Endothelial cell of umbilical vein (primary cell): ENCODE measurements at regions not wholly inside any gene's neighbourhood (a gene's known extent, or its start where the extent isn't known, plus 50 kb on each side); places are given as distances from the start of the nearest gene placed in this dataset.

Experiments
- BruUV-seq: library from RNA; stranded (reverse); fragments of 400-500 nt; replicated peaks from 2 replicates; lab custom pipeline; 2021; lab: Mats Ljungman, UMichigan
- CTCF ChIA-PET: fragments of 300-600, 350-600 bp; sonication (Branson Sonifier 250); formaldehyde crosslinking; loops from one replicate; lab custom pipeline; 2021; ENCODE audit warnings: antibody characterized with exemption, inconsistent platforms; lab: Charles Lee
- POLR2A ChIA-PET: fragments of 300-600, 350-600 bp; sonication (Branson Sonifier 250); formaldehyde crosslinking; loops from one replicate; lab custom pipeline; 2021; ENCODE audit warnings: antibody characterized with exemption, inconsistent platforms; lab: Charles Lee
- DNase-seq: peaks from one replicate; pipeline ENCODE4 v3.0.0-alpha.2; 2011; ENCODE audit warnings: low read depth, low spot score
- FAIRE-seq: peaks from 2 replicates; lab custom pipeline; 2011; peaks lifted over from hg19 to GRCh38; lab: Jason Lieb, UNC
- H2AFZ ChIP-seq: 2 replicates; pipeline ENCODE4 v1.6.0; 2012; ENCODE audit warnings: low read depth, low read length, control low read depth, inconsistent platforms
- H3K27ac ChIP-seq: 2 replicates; pipeline ENCODE4 v1.5.1; 2011; ENCODE audit warnings: low read depth, mild to moderate bottlenecking, control low read depth, low read length, moderate library complexity; ENCODE audit not compliant: insufficient read depth
- H3K27me3 ChIP-seq, 2 experiments: 2 replicates each; pipeline versions ENCODE4 v1.6.0 to v1.6.1; 2011; ENCODE audit warnings: low read length in 2 of 2, mixed read lengths in 1 of 2; ENCODE audit not compliant: control insufficient read depth in 2 of 2, insufficient read depth in 2 of 2
- H3K36me3 ChIP-seq, 2 experiments: 2 replicates in 1 of 2; 3 replicates in 1 of 2; pipeline ENCODE4 v1.5.1; 2011; ENCODE audit warnings: low read length in 2 of 2, mild to moderate bottlenecking in 1 of 2, moderate library complexity in 1 of 2; ENCODE audit not compliant: control insufficient read depth in 2 of 2, insufficient read depth in 2 of 2; ENCODE audit errors: extremely low read depth in 1 of 2
- H3K4me1 ChIP-seq: 3 replicates; pipeline ENCODE4 v1.5.1; 2011; ENCODE audit warnings: mild to moderate bottlenecking, low read length; ENCODE audit not compliant: control insufficient read depth, insufficient read depth; ENCODE audit errors: extremely low read depth
- H3K4me2 ChIP-seq: 2 replicates; pipeline ENCODE4 v1.6.1; 2011; ENCODE audit warnings: low read length, control low read depth, mixed read lengths; ENCODE audit not compliant: insufficient read depth
- H3K4me3 ChIP-seq, 3 experiments: fragments of 200-600 bp in 1 of 3; sonication (generic), shearing (Covaris generic) in 1 of 3; replicated peaks in 1 of 3; 2 replicates each; pipeline ENCODE4 v1.5.1; 2011 to 2016; ENCODE audit warnings: control low read depth in 3 of 3, low read length in 3 of 3, mild to moderate bottlenecking in 2 of 3, inconsistent platforms in 1 of 3, low read depth in 1 of 3, moderate library complexity in 1 of 3; ENCODE audit not compliant: insufficient read depth in 1 of 3
- H3K79me2 ChIP-seq: 2 replicates; pipeline ENCODE4 v1.6.0; 2012; ENCODE audit warnings: low read length, inconsistent platforms; ENCODE audit not compliant: control insufficient read depth, insufficient read depth
- H3K9ac ChIP-seq: replicated peaks from 2 replicates; pipeline ENCODE3; 2011; ENCODE audit warnings: low read length, control low read depth; ENCODE audit not compliant: insufficient read depth; ENCODE audit errors: extremely low read depth
- H3K9me1 ChIP-seq: replicated peaks from 3 replicates; pipeline ENCODE4 v1.6.0; 2011; ENCODE audit warnings: mild to moderate bottlenecking, low read length; ENCODE audit not compliant: control insufficient read depth, insufficient read depth; ENCODE audit errors: extremely low read depth
- H3K9me3 ChIP-seq: replicated peaks from 2 replicates; pipeline ENCODE4 v1.5.1; 2012; ENCODE audit warnings: low read length, inconsistent platforms; ENCODE audit not compliant: control insufficient read depth, insufficient read depth
- H4K20me1 ChIP-seq: replicated peaks from 2 replicates; pipeline ENCODE3; 2011; ENCODE audit warnings: mild to moderate bottlenecking, low read length; ENCODE audit not compliant: control insufficient read depth, insufficient read depth; ENCODE audit errors: extremely low read depth
- CTCF ChIP-seq, 2 donors: IDR thresholded peaks; 1 replicate in 1 of 2; 2 replicates in 1 of 2; pipeline ENCODE4 v1.5.1; 2011; ENCODE audit warnings: low read length in 2 of 2, mild to moderate bottlenecking in 2 of 2, moderate library complexity in 2 of 2, control low read depth in 1 of 2, inconsistent platforms in 1 of 2, low read depth in 1 of 2; ENCODE audit not compliant: insufficient read depth in 1 of 2; ENCODE audit errors: extremely low read depth in 1 of 2
- EZH2 ChIP-seq: IDR thresholded peaks from 2 replicates; pipeline ENCODE4 v1.6.1; 2012; ENCODE audit warnings: borderline replicate concordance, low read depth, mild to moderate bottlenecking, moderate library complexity, low read length, inconsistent platforms; ENCODE audit not compliant: severe bottlenecking
- FOS ChIP-seq: IDR thresholded peaks from 2 replicates; pipeline ENCODE4 v1.6.1; 2011; ENCODE audit warnings: mild to moderate bottlenecking, low read length, moderate library complexity, borderline replicate concordance; ENCODE audit not compliant: insufficient read depth
- GATA2 ChIP-seq: IDR thresholded peaks from 2 replicates; pipeline ENCODE4 v1.7.0; 2011; ENCODE audit warnings: low read depth, mild to moderate bottlenecking, moderate library complexity, mixed read lengths, low read length; ENCODE audit not compliant: insufficient read length, insufficient read depth
- JUN ChIP-seq: IDR thresholded peaks from 2 replicates; pipeline ENCODE4 v1.6.1; 2011; ENCODE audit warnings: borderline replicate concordance, low read depth; ENCODE audit not compliant: insufficient read length, insufficient read depth
- MAX ChIP-seq: IDR thresholded peaks from 2 replicates; pipeline ENCODE4 v1.6.1; 2011; ENCODE audit not compliant: insufficient read depth, insufficient read length
- MYC ChIP-seq: IDR thresholded peaks from one replicate; pipeline ENCODE4 v1.6.1; 2011; ENCODE audit warnings: mild to moderate bottlenecking, low read depth, low read length
- POLR2A ChIP-seq: IDR thresholded peaks from 2 replicates; pipeline ENCODE4 v1.6.1; 2012; ENCODE audit warnings: low read depth, mild to moderate bottlenecking, control low read depth, low read length
- POLR2AphosphoS5 ChIP-seq: IDR thresholded peaks from 2 replicates; pipeline ENCODE4 v1.6.1; 2012; ENCODE audit warnings: low read depth, mild to moderate bottlenecking, control low read depth, low read length, moderate library complexity; ENCODE audit not compliant: insufficient read depth
- dilution Hi-C: fragments of 300-500 bp; cut with MboI; formaldehyde crosslinking; loops from one replicate; pipeline ENCODE4 v1.15.0; 2019; ENCODE audit warnings: low sequenced_read_pairs; ENCODE audit not compliant: extremely low pct_ligation_motif_present
- intact Hi-C: fragments of 100-400 bp; cut with micrococcal nuclease; formaldehyde crosslinking; loops from one replicate; pipeline ENCODE4 v1.10.0; 2022

GRCh38 chr2:49755777-49756176 is 601.5 kb upstream of the FSHR start:
- H3K9ac ChIP-seq = no peak overlapping the region
- H3K4me1 ChIP-seq = peaks cover 3% of the 10 kb centered on the region
- H3K27ac ChIP-seq = no peak overlapping the region
- H4K20me1 ChIP-seq = no peaks in the 10 kb centered on the region
- no peaks in the 10 kb centered on the region for H3K9me1 ChIP-seq
- no peak overlapping the region for H2AFZ ChIP-seq
- H3K27me3 ChIP-seq = no peaks in the 10 kb centered on the region
- TF ChIP-seq JUN (no peak), MAX (no peak)
- FAIRE-seq (no peak), DNase-seq (no peak)
- H3K36me3 ChIP-seq = no peaks in the 10 kb centered on the region
- intact Hi-C loops (no loop called here), dilution Hi-C loops (no loop called here)
- ChIA-PET POLR2A (no interaction called here), CTCF (no interaction called here)
- no peak overlapping the region for H3K4me2 ChIP-seq
- BruUV-seq = no TSS peak
- no peaks in the 10 kb centered on the region for H3K9me3 ChIP-seq
- H3K4me3 ChIP-seq = no peak overlapping the region
- no peaks in the 10 kb centered on the region for H3K79me2 ChIP-seq

GRCh38 chr2:49754381-49754780 is 600.1 kb upstream of the FSHR start:
- DNase-seq (no peak), FAIRE-seq (no peak)
- ChIA-PET POLR2A (no interaction called here), CTCF (no interaction called here)
- H3K36me3 ChIP-seq = no peaks in the 10 kb centered on the region
- H3K27ac ChIP-seq = no peak overlapping the region
- no peaks in the 10 kb centered on the region for H3K9me3 ChIP-seq
- H4K20me1 ChIP-seq = no peaks in the 10 kb centered on the region
- H3K9ac ChIP-seq = no peak overlapping the region
- H3K9me1 ChIP-seq = no peaks in the 10 kb centered on the region
- H3K27me3 ChIP-seq = no peaks in the 10 kb centered on the region
- H3K79me2 ChIP-seq = no peaks in the 10 kb centered on the region
- TF ChIP-seq MYC = no peak
- no peak for TF ChIP-seq POLR2AphosphoS5
- TF ChIP-seq MAX = no peak
- TF ChIP-seq CTCF (IDR thresholded peaks at IDR 0.05; ENCODE audit: extremely low read depth in 1 of 2, insufficient read depth in 1 of 2, low read depth in 1 of 2, low read length in 2 of 2) = no peak
- no peak for TF ChIP-seq EZH2
- TF ChIP-seq POLR2A = no peak
- no peak for TF ChIP-seq FOS
- no peak for TF ChIP-seq GATA2
- no peak for TF ChIP-seq JUN
- H3K4me1 ChIP-seq = peaks cover 3% of the 10 kb centered on the region
- H3K4me2 ChIP-seq = no peak overlapping the region
- H2AFZ ChIP-seq = no peak overlapping the region
- no TSS peak for BruUV-seq
- no peak overlapping the region for H3K4me3 ChIP-seq
- dilution Hi-C loops (no loop called here), intact Hi-C loops (no loop called here)
